HG03558 (cell line): ENCODE measurements at regions not wholly inside any gene's neighbourhood (a gene's known extent, or its start where the extent isn't known, plus 50 kb on each side); places are given as distances from the start of the nearest gene placed in this dataset.

Experiments used
- ATAC-seq: cut with Tn5 transposase; IDR thresholded peaks from one replicate; pipeline ENCODE4 v1.9.1; 2021; ENCODE audit warnings: moderate number of reproducible peaks; ENCODE audit not compliant: unreplicated experiment; ENCODE audit errors: extremely low read depth

GRCh38 chr13:77480066-77480465, 55.4 kb upstream of the SCEL start:
- no peak for ATAC-seq

DNA sequence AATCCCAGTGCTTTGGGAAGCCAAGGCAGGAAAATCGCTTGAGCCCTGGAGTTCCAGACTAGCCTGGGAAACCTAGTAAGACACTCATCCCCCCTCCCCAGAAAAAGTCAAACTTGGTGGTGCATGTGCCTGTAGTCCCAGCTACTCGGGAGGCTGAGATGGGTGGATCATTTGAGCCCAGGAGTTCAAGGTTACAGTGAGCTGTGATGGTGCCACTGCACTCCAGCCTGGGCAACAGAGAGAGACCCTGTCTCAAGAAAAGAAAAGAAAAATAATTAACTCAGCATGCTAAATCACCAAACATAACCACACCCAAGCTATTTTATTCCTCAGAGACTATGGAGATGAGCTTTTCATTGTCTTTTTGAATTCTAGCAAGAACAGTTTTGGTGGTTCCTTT, 56.2 kb upstream of the SCEL start:
- ATAC-seq, result no peak

GRCh38 chr13:77477299-77477848, 58.1 kb upstream of the SCEL start:
- ATAC-seq, result no peak

- no peak for ATAC-seq
Measured at GRCh38 chr13:77476456-77476855, 59.0 kb upstream of the SCEL start.

- no peak for ATAC-seq
Measured at GRCh38 chr13:77475345-77476084, 60.0 kb upstream of the SCEL start.

DNA sequence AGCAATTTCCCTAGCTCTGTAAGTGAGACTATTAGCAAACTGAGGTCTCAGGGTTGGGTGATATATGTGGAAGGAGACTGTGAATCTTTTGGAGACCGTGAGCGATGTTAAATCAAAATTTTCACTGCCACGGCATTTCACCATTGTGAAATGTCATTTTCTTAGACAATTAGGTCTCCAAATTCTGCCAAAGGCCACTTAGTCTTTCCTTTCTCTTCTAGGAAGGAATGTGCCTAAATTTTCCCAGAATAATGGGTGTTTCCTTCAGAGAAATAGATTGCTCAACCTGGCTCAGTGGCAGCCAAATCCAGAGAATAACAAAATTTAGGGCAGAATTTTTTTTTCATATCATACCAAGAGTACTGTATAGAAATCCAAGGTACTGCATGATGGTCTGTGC, 64.5 kb upstream of the SCEL start:
- no peak for ATAC-seq

DNA sequence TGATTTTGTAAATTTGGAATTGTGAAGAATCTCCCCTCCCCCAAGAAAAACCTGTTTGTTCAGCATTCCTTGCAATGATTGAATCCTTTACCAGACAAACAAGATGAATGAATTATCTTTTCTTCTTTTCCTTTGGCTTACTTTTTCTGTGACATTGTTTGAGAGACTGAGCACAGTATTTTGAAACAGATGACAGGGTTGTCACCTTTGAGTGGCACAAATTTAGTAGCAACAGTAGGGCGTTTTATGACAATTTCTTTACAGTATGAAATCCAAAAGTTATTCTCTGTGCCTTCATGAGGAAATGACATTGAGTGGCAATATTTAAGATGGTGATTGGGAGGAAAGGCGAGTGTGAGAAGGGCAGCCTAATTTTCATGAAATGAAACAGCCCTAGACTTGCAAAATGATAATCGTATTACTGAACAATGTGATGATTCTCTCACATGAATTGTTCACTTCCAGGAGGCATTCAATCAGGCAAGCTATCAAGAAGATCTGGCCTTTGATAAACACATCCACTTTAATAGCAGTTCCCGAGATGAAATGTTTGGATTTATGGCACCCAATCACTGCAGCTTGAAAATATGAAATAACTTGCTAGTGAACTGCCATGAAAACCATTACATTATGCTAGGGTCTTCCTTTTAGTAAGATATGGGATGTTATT, 68.6 kb upstream of the SCEL start:
- ATAC-seq, result no peak

DNA sequence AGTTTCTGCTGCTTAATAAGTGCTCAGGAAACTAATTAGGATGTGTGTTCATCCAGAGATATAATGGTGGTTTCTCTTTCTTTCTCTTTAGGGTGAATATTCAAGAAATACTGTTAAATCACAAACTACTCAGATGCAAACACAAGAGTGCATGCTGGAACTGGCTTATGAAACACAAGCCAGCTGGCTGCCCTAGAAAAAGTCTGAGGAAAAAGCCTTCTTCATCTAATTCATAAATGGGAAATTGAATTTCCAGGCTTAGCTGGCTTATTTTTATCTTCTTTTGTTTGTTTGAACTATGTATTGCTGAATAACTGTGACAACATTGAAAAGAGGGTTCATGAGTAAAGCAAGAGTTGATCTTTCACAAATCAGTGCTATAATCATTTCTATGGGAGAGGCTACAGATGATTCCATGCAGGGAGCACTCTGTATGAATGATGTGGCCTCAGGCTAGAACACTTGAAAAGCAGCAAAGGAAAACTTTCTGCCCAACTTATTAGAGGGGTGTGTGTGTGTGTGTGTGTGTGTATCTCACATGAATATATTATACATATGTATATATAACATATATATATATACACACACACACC, 69.8 kb upstream of the SCEL start:
- ATAC-seq, result no peak

GRCh38 chr13:77460195-77460594, 75.3 kb upstream of the SCEL start:
- ATAC-seq, result peak; percentile 93

GRCh38 chr13:77459592-77459991, 75.9 kb upstream of the SCEL start:
- ATAC-seq, result no peak

GRCh38 chr13:77458736-77459135, 76.8 kb upstream of the SCEL start:
- ATAC-seq, result no peak

GRCh38 chr13:77457966-77458365, 77.5 kb upstream of the SCEL start:
- no peak for ATAC-seq

DNA sequence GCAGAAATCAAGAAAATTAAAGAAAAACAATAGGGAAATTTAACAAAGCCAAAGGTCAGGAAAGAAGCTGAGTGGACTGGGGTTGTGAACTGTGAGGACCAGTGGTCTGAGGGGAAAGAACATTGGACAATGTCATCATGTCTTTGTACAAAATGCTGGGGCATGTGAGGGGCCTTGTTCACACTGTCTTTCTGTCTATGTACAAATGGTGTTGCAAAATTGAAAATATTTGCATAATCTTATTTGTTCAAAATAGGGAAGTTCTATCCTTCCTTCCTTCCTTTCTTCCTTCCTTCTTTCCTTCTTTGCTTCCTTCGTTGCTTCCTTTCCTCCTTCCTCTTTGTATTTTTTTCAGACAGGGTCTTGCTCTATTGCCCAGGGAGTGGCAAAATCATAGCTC, 79.2 kb upstream of the SCEL start:
- ATAC-seq, result no peak

DNA sequence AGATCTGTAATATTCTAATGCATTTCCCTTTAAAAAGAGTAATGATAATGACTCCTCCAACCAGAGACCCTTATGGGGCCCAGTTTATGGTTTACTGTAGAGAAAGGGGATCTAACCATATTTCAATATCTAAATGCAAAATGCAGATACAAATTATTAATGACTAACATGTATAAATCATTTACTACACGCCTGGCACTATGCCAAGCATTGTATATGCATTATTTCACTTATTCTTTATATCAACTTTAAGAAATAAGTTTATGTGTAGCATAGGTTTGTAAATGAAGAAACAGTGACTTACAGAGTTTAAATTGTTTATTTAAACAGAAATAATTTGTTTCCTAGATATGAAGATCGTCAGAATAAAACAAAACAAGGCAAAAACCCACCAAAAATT, 86.2 kb upstream of the SCEL start:
- no peak for ATAC-seq

DNA sequence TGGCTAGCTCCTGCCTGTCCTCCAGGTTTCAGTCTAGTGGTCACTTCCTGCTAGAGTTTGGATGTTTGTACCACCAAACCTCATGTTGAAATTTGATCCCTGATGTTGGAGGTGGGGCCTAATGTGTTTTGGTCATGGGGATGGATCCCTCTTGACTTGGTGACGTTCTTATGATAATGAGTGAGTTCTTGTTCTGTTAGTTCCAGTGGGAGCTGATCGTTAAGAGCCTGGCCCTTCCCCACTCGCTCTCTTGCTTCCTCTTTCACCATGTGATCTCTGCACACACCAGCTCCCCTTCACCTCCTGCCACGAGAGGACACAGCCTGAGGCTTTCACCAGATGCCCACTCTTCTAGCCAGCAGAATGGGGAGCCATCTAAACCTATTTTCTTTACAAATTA, 86.8 kb upstream of the SCEL start:
- no peak for ATAC-seq

- ATAC-seq, result no peak
Measured at GRCh38 chr13:77443511-77443910, 92.0 kb upstream of the SCEL start.

DNA sequence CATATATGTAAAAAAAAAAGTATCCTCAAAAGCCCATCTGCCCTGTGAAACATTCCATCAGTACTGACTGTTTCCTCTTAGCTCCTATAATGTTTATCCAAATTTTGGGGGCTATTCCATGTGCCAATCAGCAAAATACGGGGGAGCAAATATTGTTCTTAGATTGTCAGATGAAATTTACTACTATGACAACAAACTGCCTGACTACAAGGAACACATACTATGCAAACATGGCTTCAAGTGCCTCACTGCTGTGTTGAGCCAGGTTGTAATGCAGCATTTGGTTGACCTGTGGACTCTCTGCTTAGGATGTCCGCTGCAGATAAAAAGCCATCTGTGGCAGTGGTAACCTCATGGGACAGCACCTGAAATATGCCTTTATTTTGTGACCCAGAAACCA, 98.2 kb upstream of the SCEL start:
- ATAC-seq, result no peak

DNA sequence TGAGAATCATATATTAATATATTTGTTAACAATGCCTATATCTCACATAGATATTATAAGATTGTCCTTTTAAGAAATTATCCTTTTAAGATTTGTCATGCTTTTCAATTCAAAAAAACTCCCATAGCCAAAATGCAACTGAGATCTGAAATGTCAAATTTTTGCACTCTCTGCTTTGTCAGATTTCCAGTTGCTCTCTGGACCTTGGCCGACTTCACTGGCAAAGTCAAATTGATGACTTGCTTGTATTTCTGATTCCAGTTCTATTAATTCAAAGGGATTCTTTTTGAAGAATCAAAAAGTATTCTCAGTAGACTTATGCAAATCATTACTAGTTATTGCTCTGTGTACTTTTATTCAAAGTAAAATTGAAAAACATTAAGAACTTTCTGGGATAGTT, 101.2 kb upstream of the SCEL start:
- ATAC-seq, result no peak

DNA sequence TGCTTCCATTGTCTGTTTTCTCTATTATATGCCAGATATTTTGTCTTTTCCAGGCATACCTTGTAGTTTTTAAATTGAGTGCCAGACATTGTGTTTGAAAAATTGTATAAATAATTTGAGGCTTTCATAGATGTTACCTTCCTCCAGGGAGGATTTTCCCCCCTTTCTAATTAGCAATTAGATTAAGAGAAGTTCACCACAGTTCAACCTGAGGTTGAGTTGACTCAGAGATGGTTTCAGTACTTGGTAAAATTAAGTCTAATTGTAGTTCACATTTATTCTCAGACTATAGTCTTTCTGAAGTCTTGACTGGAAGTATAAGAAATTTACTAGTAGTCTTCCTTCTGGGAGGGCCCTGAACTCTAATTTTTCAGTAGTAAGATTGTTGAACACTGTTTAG, 104.1 kb upstream of the SCEL start:
- no peak for ATAC-seq

GRCh38 chr13:77430377-77430951, 103.6 kb upstream of the MYCBP2 start:
- ATAC-seq, result peak; percentile 27
